PFSK-1 (cell line): ENCODE measurements at regions not wholly inside any gene's neighbourhood (a gene's known extent, or its start where the extent isn't known, plus 50 kb on each side); places are given as distances from the start of the nearest gene placed in this dataset.

Experiments used
- FOXP2 ChIP-seq: optimal IDR thresholded peaks from 2 replicates; pipeline ENCODE3; 2011; ENCODE audit warnings: borderline replicate concordance, control low read depth, inconsistent platforms; ENCODE audit not compliant: insufficient read depth; ENCODE audit errors: extremely low read length, extremely low read depth
- POLR2AphosphoS5 ChIP-seq: IDR thresholded peaks from 2 replicates; pipeline ENCODE4 v1.6.1; 2012; ENCODE audit warnings: low read depth, mild to moderate bottlenecking, control low read depth, low read length, moderate library complexity
- SIN3A ChIP-seq: IDR thresholded peaks from 2 replicates; pipeline ENCODE4 v1.6.1; 2012; ENCODE audit warnings: mild to moderate bottlenecking, low read length, moderate library complexity, borderline replicate concordance; ENCODE audit not compliant: insufficient read depth
- TAF1 ChIP-seq: IDR thresholded peaks from 2 replicates; pipeline ENCODE4 v1.6.1; 2012; ENCODE audit warnings: low read length, control low read depth, borderline replicate concordance; ENCODE audit not compliant: insufficient read depth
- TF ChIP-seq, protein P1 (sequence below), 2 experiments: IDR thresholded peaks; 2 replicates each; pipeline versions ENCODE4 v1.6.1 to v1.8.0; 2011 to 2012; ENCODE audit warnings: low read depth in 2 of 2, low read length in 2 of 2, control low read depth in 1 of 2, inconsistent platforms in 1 of 2, mild to moderate bottlenecking in 1 of 2, moderate library complexity in 1 of 2; ENCODE audit not compliant: insufficient read depth in 1 of 2

DNA sequence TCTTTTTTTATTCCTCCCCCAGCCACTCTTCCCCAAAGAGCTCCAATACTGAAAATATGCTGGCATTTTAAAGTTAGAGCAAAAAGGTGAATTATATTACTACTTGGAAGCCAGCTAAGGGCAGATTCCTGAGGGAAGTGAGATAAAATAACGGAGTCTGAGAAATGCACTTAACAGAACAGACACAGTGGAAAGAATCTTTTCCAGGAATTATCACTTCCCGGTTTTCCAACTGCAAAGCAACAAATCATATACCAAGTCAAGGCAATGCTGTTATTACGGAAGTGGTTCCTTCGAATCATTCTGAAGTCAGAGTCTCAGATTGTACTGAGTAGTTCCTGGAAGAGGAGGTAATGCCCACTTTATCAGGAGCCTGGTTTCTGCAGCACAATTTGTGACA, 435.0 kb upstream of the SPRED2 start:
- TF ChIP-seq POLR2AphosphoS5 = no peak
- TF ChIP-seq FOXP2 = no peak
- no peak for TF ChIP-seq TAF1
- TF ChIP-seq, protein P1, sequence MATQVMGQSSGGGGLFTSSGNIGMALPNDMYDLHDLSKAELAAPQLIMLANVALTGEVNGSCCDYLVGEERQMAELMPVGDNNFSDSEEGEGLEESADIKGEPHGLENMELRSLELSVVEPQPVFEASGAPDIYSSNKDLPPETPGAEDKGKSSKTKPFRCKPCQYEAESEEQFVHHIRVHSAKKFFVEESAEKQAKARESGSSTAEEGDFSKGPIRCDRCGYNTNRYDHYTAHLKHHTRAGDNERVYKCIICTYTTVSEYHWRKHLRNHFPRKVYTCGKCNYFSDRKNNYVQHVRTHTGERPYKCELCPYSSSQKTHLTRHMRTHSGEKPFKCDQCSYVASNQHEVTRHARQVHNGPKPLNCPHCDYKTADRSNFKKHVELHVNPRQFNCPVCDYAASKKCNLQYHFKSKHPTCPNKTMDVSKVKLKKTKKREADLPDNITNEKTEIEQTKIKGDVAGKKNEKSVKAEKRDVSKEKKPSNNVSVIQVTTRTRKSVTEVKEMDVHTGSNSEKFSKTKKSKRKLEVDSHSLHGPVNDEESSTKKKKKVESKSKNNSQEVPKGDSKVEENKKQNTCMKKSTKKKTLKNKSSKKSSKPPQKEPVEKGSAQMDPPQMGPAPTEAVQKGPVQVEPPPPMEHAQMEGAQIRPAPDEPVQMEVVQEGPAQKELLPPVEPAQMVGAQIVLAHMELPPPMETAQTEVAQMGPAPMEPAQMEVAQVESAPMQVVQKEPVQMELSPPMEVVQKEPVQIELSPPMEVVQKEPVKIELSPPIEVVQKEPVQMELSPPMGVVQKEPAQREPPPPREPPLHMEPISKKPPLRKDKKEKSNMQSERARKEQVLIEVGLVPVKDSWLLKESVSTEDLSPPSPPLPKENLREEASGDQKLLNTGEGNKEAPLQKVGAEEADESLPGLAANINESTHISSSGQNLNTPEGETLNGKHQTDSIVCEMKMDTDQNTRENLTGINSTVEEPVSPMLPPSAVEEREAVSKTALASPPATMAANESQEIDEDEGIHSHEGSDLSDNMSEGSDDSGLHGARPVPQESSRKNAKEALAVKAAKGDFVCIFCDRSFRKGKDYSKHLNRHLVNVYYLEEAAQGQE (IDR thresholded peaks at IDR 0.05; ENCODE audit: insufficient read depth in 1 of 2, low read depth in 2 of 2, low read length in 2 of 2) = no peak
- TF ChIP-seq SIN3A = no peak

DNA sequence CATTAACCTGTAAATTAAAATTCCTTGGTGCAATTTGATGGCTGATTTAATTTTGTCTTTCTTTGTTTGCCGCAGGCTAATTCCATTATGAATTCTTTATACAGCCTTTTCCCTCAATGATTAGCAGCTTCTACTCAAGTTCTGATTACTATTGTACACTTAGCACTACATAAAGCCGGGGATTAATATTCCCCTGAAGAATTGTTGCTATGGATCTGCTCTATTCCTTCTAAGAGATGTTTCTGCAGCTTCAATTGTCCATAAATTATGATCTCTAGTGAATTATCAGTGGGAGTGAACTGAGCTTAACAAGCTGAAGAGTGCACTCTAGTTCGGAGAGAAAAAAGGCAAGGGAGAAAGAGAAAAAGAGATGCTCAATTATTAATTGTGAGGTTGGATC, 433.7 kb upstream of the SPRED2 start:
- no peak for TF ChIP-seq POLR2AphosphoS5
- no peak for TF ChIP-seq FOXP2
- TF ChIP-seq, protein P1 (IDR thresholded peaks at IDR 0.05; ENCODE audit: insufficient read depth in 1 of 2, low read depth in 2 of 2, low read length in 2 of 2) = no peak
- no peak for TF ChIP-seq SIN3A
- no peak for TF ChIP-seq TAF1

DNA sequence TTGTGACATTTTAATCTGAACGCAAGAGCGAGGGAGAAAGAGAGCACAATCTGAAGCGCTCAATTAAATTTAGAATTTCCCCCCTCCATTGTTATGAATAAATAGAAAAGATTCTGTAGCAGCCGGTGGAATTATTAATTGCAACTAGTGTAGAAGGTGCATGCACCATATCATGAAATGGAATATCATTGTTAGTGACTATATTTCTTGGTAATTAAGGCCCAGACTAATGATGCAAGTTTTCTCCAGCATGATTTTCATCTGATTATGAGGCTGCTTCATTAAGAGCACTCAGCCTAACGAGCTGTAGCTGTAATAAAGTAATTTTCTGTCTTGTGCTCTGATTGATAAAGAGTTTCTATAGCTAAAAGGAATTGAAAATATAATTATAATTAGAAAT, 432.2 kb upstream of the SPRED2 start:
- TF ChIP-seq TAF1 (no peak), SIN3A (no peak), POLR2AphosphoS5 (no peak), FOXP2 (no peak)
- TF ChIP-seq, protein P1 (IDR thresholded peaks at IDR 0.05; ENCODE audit: insufficient read depth in 1 of 2, low read depth in 2 of 2, low read length in 2 of 2) = no peak

DNA sequence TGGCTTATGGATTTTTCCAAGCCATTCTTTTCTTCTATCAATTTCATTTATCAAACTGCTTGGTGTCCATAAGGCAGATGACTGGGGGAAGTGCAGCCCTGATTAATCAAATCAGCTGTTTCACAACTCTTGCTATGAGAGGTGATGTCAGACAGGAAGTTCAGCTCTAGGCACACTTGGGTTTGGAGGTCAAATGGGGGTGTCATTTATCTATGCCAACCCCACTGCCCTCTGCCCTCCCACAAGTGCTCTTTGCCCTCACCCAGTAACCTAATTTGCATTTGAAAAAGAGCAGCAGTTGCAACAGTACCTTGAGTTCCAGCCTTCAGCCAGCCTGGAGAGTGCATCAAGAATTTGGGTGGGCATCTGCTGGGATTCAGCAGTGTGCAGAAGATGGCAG, 431.3 kb upstream of the SPRED2 start:
- TF ChIP-seq, protein P1 (IDR thresholded peaks at IDR 0.05; ENCODE audit: insufficient read depth in 1 of 2, low read depth in 2 of 2, low read length in 2 of 2) = no peak
- no peak for TF ChIP-seq TAF1
- no peak for TF ChIP-seq FOXP2
- no peak for TF ChIP-seq SIN3A
- no peak for TF ChIP-seq POLR2AphosphoS5

DNA sequence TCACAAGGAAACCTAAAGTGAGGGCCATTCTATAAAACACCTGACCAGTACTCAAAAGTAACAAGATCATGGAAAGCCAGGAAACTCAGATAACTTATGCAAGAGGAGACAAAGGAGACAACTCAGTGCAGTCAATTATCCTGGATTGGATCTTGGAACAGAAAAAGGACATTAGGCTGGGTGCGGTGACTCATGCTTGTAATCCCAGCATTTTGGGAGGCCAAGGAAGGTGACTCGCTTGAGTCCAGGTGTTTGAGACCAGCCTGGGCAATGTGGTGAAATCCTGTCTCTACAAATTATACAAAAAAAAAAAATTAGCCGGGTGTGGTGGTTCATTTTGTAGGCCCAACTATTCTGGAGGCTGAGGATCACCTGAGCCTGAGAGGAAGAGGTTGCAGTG, 424.5 kb upstream of the SPRED2 start:
- TF ChIP-seq POLR2AphosphoS5 = no peak
- no peak for TF ChIP-seq TAF1
- TF ChIP-seq, protein P1 (IDR thresholded peaks at IDR 0.05; ENCODE audit: insufficient read depth in 1 of 2, low read depth in 2 of 2, low read length in 2 of 2) = no peak
- TF ChIP-seq FOXP2 = no peak
- TF ChIP-seq SIN3A = no peak
